H1 (cell line): ENCODE measurements at regions not wholly inside any gene's neighbourhood (a gene's known extent, or its start where the extent isn't known, plus 50 kb on each side); places are given as distances from the start of the nearest gene placed in this dataset.

Source experiments
- EZH2 ChIP-seq: fragments of 200-600 bp; sonication (generic); IDR thresholded peaks from 2 replicates; pipeline ENCODE4 v1.7.1; 2012; ENCODE audit warnings: low read depth, mild to moderate bottlenecking, moderate library complexity, low read length, inconsistent platforms; ENCODE audit not compliant: severe bottlenecking
- GTF2F1 ChIP-seq: IDR thresholded peaks from 2 replicates; pipeline ENCODE4 v1.6.1; 2012; ENCODE audit warnings: low read depth, low read length, improper control_type of control experiment, borderline replicate concordance
- TCF12 ChIP-seq: IDR thresholded peaks from 2 replicates; pipeline ENCODE4 v1.6.1; 2011; ENCODE audit warnings: low read depth, mild to moderate bottlenecking, low read length

- TF ChIP-seq EZH2 (no peak), TCF12 (no peak), GTF2F1 (no peak)
Measured at GRCh38 chr3:55296791-55297190, 190.3 kb downstream of the WNT5A start (continued).
